Panc1 (cell line): ENCODE measurements at regions not wholly inside any gene's neighbourhood (a gene's known extent, or its start where the extent isn't known, plus 50 kb on each side); places are given as distances from the start of the nearest gene placed in this dataset.

Experiments used
- POLR2AphosphoS5 ChIP-seq: IDR thresholded peaks from 2 replicates; pipeline ENCODE4 v1.6.1; 2012; ENCODE audit warnings: mild to moderate bottlenecking, low read depth, low read length, moderate library complexity
- SIN3A ChIP-seq: IDR thresholded peaks from 2 replicates; pipeline ENCODE4 v1.6.1; 2012; ENCODE audit warnings: low read depth, mild to moderate bottlenecking, low read length, moderate library complexity, borderline replicate concordance; ENCODE audit not compliant: insufficient read depth
- TCF7L2 ChIP-seq: IDR thresholded peaks from 2 replicates; pipeline ENCODE4 v1.6.1; 2011; ENCODE audit warnings: mild to moderate bottlenecking, low read depth, low read length, inconsistent platforms
- TF ChIP-seq, protein P1 (sequence below), 2 experiments: IDR thresholded peaks; 2 replicates each; pipeline ENCODE4 v1.6.1; 2011 to 2012; ENCODE audit warnings: low read depth in 2 of 2, control low read depth in 1 of 2, low read length in 1 of 2, mild to moderate bottlenecking in 1 of 2, moderate library complexity in 1 of 2; ENCODE audit not compliant: insufficient read depth in 1 of 2
- TF ChIP-seq, protein P2 (sequence below): fragments of 450-650 bp; IDR thresholded peaks from 2 replicates; pipeline ENCODE4 v1.5.1; 2017; ENCODE audit warnings: mild to moderate bottlenecking

GRCh38 chr2:122669627-122670026 is 914.2 kb downstream of the TSN start:
- TF ChIP-seq, protein P1, sequence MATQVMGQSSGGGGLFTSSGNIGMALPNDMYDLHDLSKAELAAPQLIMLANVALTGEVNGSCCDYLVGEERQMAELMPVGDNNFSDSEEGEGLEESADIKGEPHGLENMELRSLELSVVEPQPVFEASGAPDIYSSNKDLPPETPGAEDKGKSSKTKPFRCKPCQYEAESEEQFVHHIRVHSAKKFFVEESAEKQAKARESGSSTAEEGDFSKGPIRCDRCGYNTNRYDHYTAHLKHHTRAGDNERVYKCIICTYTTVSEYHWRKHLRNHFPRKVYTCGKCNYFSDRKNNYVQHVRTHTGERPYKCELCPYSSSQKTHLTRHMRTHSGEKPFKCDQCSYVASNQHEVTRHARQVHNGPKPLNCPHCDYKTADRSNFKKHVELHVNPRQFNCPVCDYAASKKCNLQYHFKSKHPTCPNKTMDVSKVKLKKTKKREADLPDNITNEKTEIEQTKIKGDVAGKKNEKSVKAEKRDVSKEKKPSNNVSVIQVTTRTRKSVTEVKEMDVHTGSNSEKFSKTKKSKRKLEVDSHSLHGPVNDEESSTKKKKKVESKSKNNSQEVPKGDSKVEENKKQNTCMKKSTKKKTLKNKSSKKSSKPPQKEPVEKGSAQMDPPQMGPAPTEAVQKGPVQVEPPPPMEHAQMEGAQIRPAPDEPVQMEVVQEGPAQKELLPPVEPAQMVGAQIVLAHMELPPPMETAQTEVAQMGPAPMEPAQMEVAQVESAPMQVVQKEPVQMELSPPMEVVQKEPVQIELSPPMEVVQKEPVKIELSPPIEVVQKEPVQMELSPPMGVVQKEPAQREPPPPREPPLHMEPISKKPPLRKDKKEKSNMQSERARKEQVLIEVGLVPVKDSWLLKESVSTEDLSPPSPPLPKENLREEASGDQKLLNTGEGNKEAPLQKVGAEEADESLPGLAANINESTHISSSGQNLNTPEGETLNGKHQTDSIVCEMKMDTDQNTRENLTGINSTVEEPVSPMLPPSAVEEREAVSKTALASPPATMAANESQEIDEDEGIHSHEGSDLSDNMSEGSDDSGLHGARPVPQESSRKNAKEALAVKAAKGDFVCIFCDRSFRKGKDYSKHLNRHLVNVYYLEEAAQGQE (IDR thresholded peaks at IDR 0.05; ENCODE audit: insufficient read depth in 1 of 2, low read depth in 2 of 2, low read length in 1 of 2) = no peak
- TF ChIP-seq, protein P2, sequence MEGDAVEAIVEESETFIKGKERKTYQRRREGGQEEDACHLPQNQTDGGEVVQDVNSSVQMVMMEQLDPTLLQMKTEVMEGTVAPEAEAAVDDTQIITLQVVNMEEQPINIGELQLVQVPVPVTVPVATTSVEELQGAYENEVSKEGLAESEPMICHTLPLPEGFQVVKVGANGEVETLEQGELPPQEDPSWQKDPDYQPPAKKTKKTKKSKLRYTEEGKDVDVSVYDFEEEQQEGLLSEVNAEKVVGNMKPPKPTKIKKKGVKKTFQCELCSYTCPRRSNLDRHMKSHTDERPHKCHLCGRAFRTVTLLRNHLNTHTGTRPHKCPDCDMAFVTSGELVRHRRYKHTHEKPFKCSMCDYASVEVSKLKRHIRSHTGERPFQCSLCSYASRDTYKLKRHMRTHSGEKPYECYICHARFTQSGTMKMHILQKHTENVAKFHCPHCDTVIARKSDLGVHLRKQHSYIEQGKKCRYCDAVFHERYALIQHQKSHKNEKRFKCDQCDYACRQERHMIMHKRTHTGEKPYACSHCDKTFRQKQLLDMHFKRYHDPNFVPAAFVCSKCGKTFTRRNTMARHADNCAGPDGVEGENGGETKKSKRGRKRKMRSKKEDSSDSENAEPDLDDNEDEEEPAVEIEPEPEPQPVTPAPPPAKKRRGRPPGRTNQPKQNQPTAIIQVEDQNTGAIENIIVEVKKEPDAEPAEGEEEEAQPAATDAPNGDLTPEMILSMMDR = no peak
- TF ChIP-seq POLR2AphosphoS5 (no peak), SIN3A (no peak), TCF7L2 (no peak)
